Suprapubic skin (tissue), 4 donors: ENCODE measurements at regions not wholly inside any gene's neighbourhood (a gene's known extent, or its start where the extent isn't known, plus 50 kb on each side); places are given as distances from the start of the nearest gene placed in this dataset.
A peak's percentile ranks its signal among the peaks of the same experiment; 100 is the strongest.

Experiments
- DNase-seq, 2 donors: peaks; one replicate each; pipeline ENCODE4 v3.0.0-alpha.2; 2019; ENCODE audit warnings: low spot score in 2 of 2
- H3K27ac ChIP-seq: fragments of 200-600 bp; sonication (generic); one replicate; pipeline ENCODE4 v1.5.1; 2019
- H3K27me3 ChIP-seq: fragments of 200-600 bp; sonication (generic); one replicate; pipeline ENCODE4 v1.5.1; 2019
- H3K36me3 ChIP-seq: fragments of 200-600 bp; sonication (generic); one replicate; pipeline ENCODE4 v1.5.1; 2019
- H3K4me1 ChIP-seq: fragments of 200-600 bp; sonication (generic); one replicate; pipeline ENCODE4 v1.5.1; 2019
- H3K4me3 ChIP-seq: fragments of 200-600 bp; sonication (generic); one replicate; pipeline ENCODE4 v1.5.1; 2019; ENCODE audit warnings: mild to moderate bottlenecking
- H3K9me3 ChIP-seq: fragments of 200-600 bp; sonication (generic); one replicate; pipeline ENCODE4 v1.5.1; 2019
- CTCF ChIP-seq, 2 donors: fragments of 200-600 bp in 1 of 2; fragments of 450-650 bp in 1 of 2; sonication (generic) in 1 of 2; IDR thresholded peaks; one replicate each; pipeline ENCODE4 v1.5.1; 2016 to 2019; ENCODE audit warnings: antibody characterized with exemption in 2 of 2, mild to moderate bottlenecking in 1 of 2, moderate library complexity in 1 of 2
- EP300 ChIP-seq: sonication (generic); formaldehyde crosslinking; IDR thresholded peaks from one replicate; pipeline ENCODE4 v1.6.1; 2017; ENCODE audit warnings: antibody characterized with exemption
- POLR2A ChIP-seq, 2 donors: fragments of 450-650 bp; IDR thresholded peaks; one replicate each; pipeline ENCODE4 v1.6.1; 2017; ENCODE audit warnings: antibody characterized with exemption in 2 of 2, mild to moderate bottlenecking in 2 of 2, moderate library complexity in 2 of 2
- POLR2AphosphoS5 ChIP-seq, 3 donors: sonication (generic); formaldehyde crosslinking; IDR thresholded peaks; one replicate each; pipeline ENCODE4 v1.6.1; 2017; ENCODE audit warnings: antibody characterized with exemption in 3 of 3
- WGBS: methylation state at CpG from one replicate; pipeline ENCODE4 v1.1.5; 2018; 5-methylcytosine and 5-hydroxymethylcytosine counted together

GRCh38 chr1:147086129-147086528 lies 86.1 kb downstream of the PRKAB2 start:
- Histone ChIP-seq H3K36me3 (no peaks in the 10 kb centered on the region), H3K9me3 (no peaks in the 10 kb centered on the region), H3K4me1 (peaks cover 10% of the 10 kb centered on the region), H3K27me3 (peaks cover 19% of the 10 kb centered on the region), H3K4me3 (no peak overlapping the region), H3K27ac (no peak overlapping the region)
- DNase-seq, result no peak
- TF ChIP-seq CTCF (IDR thresholded peaks at IDR 0.05) (no peak), EP300 (no peak), POLR2A (IDR thresholded peaks at IDR 0.05) (no peak), POLR2AphosphoS5 (IDR thresholded peaks at IDR 0.05) (no peak)

- under 1% methylated on average over 51 of the region's 51 CpGs for WGBS
- TF ChIP-seq POLR2AphosphoS5 (IDR thresholded peaks at IDR 0.05) (peak in 1 of 3 donors; percentile 39), CTCF (IDR thresholded peaks at IDR 0.05) (no peak), POLR2A (IDR thresholded peaks at IDR 0.05) (peak in 1 of 2 donors; percentile 34)
- peak overlapping the region; percentile 74 for H3K27ac ChIP-seq
- H3K9me3 ChIP-seq, result no peaks in the 10 kb centered on the region
- peak in 1 of 2 donors; percentile 88 for DNase-seq
- peaks cover 35% of the 10 kb centered on the region for H3K27me3 ChIP-seq
- no peaks in the 10 kb centered on the region for H3K36me3 ChIP-seq
- H3K4me1 ChIP-seq, result peaks cover 24% of the 10 kb centered on the region
- H3K4me3 ChIP-seq, result peak overlapping the region; percentile 55
Observed at GRCh38 chr1:147084273-147085096, 87.8 kb downstream of the PRKAB2 start.

GRCh38 chr1:147083919-147084272 lies 88.4 kb downstream of the PRKAB2 start:
- no peak overlapping the region for H3K27ac ChIP-seq
- H3K27me3 ChIP-seq, result peaks cover 41% of the 10 kb centered on the region

GRCh38 chr1:147080671-147081394 lies 91.4 kb downstream of the PRKAB2 start:
- peak overlapping the region; percentile 28 for H3K4me3 ChIP-seq
- 13% methylated on average over 16 of the region's 28 CpGs for WGBS
- H3K4me1 ChIP-seq, result peaks cover 46% of the 10 kb centered on the region

More at GRCh38 chr1:147083919-147084272, 88.4 kb downstream of the PRKAB2 start:
- Histone ChIP-seq H3K4me3 (peak overlapping the region; percentile 55), H3K4me1 (peaks cover 30% of the 10 kb centered on the region), H3K9me3 (no peaks in the 10 kb centered on the region), H3K36me3 (no peaks in the 10 kb centered on the region)
- WGBS, result 27% methylated on average over 18 of the region's 18 CpGs
- TF ChIP-seq POLR2A (IDR thresholded peaks at IDR 0.05), result no peak
- no peak for TF ChIP-seq EP300
- no peak for TF ChIP-seq POLR2AphosphoS5 (IDR thresholded peaks at IDR 0.05)
- no peak for TF ChIP-seq CTCF (IDR thresholded peaks at IDR 0.05)
- no peak for DNase-seq

More at GRCh38 chr1:147080671-147081394, 91.4 kb downstream of the PRKAB2 start:
- TF ChIP-seq POLR2A (IDR thresholded peaks at IDR 0.05) (no peak), CTCF (IDR thresholded peaks at IDR 0.05) (no peak), POLR2AphosphoS5 (IDR thresholded peaks at IDR 0.05) (no peak), EP300 (no peak)
- Histone ChIP-seq H3K9me3 (no peaks in the 10 kb centered on the region), H3K27me3 (peaks cover 67% of the 10 kb centered on the region), H3K36me3 (no peaks in the 10 kb centered on the region), H3K27ac (no peak overlapping the region)
- DNase-seq, result no peak
